Activated T-cell treated with anti-CD3 and anti-CD28 coated beads, Interleukin-2, amount 50 U/mL, for 24 hours (primary cell): ENCODE measurements at regions not wholly inside any gene's neighbourhood (a gene's known extent, or its start where the extent isn't known, plus 50 kb on each side); places are given as distances from the start of the nearest gene placed in this dataset.
A peak's percentile ranks its signal among the peaks of the same experiment; 100 is the strongest.
"Not testable (repeated sequence)": the region's sequence is repeated elsewhere in the genome, so short reads cannot be mapped to it uniquely, and the experiment has no call there.

Source experiments
- DNase-seq: peaks from one replicate; pipeline ENCODE4 v3.0.0-alpha.2; 2020
- H3K27ac Mint-ChIP-seq: 2 replicates; pipeline ENCODE4 v1.8.0; 2020; ENCODE audit warnings: mild to moderate bottlenecking, mixed read lengths
- H3K27me3 Mint-ChIP-seq: 2 replicates; pipeline ENCODE4 v1.8.0; 2020; ENCODE audit warnings: mixed read lengths
- H3K36me3 Mint-ChIP-seq: 2 replicates; pipeline ENCODE4 v1.8.0; 2020; ENCODE audit warnings: low read depth, mixed read lengths
- H3K4me1 Mint-ChIP-seq: 2 replicates; pipeline ENCODE4 v1.8.0; 2020; ENCODE audit warnings: low read depth, mixed read lengths
- H3K4me3 Mint-ChIP-seq: 2 replicates; pipeline ENCODE4 v1.8.0; 2020; ENCODE audit warnings: mild to moderate bottlenecking, moderate library complexity, mixed read lengths
- H3K9me3 Mint-ChIP-seq: 2 replicates; pipeline ENCODE4 v1.8.0; 2020; ENCODE audit warnings: mixed read lengths

DNA sequence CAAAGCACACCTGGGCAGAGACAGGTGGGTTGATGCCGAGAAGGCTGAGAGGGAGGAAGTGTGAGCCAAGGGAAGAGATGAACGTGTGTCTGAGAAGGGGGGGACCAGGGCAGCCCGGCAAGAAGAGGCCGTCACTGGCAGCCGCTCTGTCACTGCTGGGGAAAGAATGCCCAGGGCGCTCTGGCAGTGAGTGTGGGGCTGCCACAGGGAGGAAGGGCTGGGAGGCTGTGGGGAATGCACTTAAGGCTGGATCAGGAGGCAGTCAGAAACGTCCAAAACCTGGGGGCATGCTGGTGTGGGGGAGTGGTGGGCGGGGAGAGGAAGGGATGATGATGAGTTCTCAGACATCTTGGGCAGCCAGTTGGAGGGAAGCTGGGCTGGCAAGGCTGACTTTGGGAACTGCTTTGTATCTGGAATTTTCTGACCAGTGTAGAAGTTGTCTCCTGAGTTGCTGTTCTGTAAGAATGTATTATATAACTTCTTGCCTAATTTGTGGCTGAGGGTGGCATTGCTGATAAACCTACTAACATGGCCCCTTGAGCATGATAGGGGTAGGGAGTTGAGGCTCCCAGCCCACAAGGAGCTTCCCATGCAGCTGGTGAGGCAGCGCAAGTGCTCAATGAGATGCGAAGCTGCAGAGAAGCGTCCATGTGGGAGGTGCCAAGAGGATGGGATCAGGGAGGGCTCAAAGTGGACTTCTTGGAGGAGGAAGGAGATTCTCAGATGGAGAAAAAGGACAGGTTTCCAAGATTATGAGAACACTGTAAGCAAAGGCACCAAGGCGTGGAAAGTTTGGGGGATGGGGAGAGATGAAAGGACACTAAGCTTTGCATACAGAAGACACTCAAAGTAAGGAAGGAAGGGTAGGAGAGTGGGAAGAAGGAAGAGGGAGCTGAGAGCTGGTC lies 185.1 kb upstream of the HAAO start:
- H3K4me3 Mint-ChIP-seq = no peak overlapping the region
- H3K36me3 Mint-ChIP-seq = no peaks in the 10 kb centered on the region
- H3K27ac Mint-ChIP-seq = no peak overlapping the region
- no peaks in the 10 kb centered on the region for H3K27me3 Mint-ChIP-seq
- H3K4me1 Mint-ChIP-seq = peaks cover 13% of the 10 kb centered on the region
- H3K9me3 Mint-ChIP-seq = no peaks in the 10 kb centered on the region
- DNase-seq = no peak

DNA sequence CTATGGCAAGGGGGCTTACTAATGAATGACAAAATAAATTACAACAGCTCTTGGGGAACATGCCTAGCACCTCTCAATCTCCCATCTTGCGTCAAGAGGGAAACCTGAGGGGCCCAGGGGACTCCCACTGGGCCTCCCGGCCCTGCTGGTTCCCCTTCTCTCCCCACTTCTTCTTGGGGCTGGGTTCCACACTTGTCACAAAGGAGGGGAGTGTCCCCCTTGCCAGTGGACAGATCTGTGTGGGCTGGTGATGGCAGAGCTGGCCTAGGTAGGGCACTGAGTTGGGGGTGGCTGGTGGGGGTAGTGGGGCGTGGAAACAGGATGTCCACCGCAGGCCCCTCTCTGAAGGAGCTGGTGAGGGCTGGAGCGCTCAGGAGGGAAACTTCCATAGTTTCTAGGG lies 184.0 kb upstream of the HAAO start:
- peaks cover 17% of the 10 kb centered on the region for H3K4me1 Mint-ChIP-seq
- no peak overlapping the region for H3K27ac Mint-ChIP-seq

DNA sequence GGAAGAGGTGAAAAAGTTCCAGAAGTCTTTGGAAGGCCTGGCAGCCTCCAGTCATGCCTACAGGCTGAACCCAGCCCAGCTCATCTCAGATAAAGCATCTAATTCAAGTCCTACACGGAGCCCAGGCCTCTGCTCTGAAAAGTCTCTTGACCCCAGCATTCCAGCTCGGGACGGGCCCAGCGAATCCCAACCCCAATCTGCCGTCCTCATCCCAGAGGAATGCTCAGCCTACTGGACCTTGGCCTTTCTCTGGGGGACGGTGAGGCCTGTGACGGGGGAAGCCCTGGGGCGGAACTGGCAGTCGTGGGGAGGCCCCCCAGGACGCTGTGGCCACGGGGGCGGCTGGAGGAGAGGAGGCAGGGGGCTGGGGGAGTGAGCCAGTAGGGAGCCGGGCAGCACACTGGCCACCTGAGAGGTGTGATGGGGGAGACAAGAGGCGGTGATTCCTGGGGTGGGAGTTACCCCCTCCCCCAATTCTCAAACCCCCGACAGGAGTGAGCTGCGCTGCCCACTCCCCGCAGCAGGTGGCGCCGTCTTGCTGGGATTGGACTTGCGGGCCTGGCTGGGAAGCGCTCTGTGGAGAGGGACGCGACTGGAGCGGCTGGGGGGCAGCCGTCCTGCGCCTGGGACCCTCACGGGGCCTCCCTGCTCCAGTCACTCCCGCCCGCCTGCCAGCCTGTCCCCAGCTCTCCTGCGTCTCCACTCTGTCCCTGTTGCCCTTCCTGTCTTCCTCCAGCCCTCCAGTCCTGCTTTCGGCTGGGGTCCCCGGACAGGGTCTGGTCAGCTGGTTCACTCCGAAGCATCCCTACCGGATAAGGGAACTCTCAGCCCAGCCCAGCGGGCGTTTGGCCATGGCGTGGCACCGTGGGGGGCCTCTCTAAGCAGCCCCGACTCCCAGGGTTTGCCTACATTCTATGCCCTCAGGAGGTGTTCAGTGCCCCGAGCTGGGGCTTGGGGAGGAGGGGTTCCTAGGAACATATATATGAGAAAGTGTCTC lies 182.6 kb upstream of the HAAO start:
- H3K9me3 Mint-ChIP-seq = no peaks in the 10 kb centered on the region
- no peak overlapping the region for H3K27ac Mint-ChIP-seq
- H3K27me3 Mint-ChIP-seq = no peaks in the 10 kb centered on the region
- H3K4me1 Mint-ChIP-seq = peaks cover 17% of the 10 kb centered on the region
- no peak overlapping the region for H3K4me3 Mint-ChIP-seq
- peak; percentile 77 for DNase-seq
- H3K36me3 Mint-ChIP-seq = no peaks in the 10 kb centered on the region

More for the DNA sequence above, 184.0 kb upstream of the HAAO start:
- H3K9me3 Mint-ChIP-seq = no peaks in the 10 kb centered on the region
- H3K27me3 Mint-ChIP-seq = no peaks in the 10 kb centered on the region
- H3K36me3 Mint-ChIP-seq = no peaks in the 10 kb centered on the region
- H3K4me3 Mint-ChIP-seq = no peak overlapping the region
- DNase-seq = no peak

DNA sequence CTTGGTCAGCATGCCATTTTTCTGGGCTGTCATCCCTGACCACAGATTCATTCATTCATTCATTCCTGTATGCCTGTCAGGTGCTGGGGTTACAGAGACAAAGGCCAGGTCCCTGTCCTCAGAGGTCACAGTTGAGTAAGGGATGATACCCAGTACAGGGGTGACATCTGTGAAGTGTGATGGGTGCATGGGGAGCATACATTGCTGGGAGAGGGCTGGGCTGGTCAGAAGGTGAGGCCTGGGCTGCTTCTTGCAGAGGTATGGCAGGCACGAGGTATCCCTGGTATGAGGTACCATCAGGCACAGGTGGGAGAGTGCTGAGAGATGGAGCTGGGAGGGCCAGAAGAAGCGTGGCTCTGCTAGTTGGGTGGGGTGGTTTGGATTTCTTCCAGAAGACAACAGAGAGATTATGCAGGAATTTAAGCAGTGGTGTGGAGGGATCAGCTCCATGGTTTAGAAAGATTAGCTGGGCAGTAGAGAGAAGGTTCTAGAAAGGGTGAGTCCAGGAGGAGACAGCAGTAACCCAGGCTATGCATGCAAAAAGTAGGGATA lies 181.9 kb upstream of the HAAO start:
- Mint-ChIP-seq H3K9me3 (no peaks in the 10 kb centered on the region), H3K4me3 (no peak overlapping the region), H3K36me3 (no peaks in the 10 kb centered on the region), H3K27ac (no peak overlapping the region), H3K27me3 (no peaks in the 10 kb centered on the region), H3K4me1 (peaks cover 17% of the 10 kb centered on the region)
- DNase-seq = no peak

DNA sequence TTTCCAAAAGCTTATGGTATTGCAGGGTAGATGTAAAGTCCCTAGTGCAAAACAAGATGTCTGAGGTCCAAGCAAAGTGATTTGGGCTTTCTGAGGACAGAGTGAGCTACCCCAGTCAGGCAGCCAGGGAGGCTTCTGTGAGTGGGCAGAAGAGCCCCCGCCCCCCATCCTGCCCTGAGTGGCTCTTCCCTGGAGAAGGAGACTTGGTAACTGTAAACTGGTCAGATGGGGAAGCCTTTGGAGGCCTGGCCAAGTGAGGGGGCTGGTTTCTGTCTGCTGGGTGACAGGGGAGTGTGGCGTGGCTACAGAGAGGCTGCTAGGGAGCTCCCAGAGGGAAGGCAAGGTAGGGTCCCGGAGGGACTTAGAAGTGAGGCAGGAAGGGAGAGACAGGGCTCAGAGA lies 181.3 kb upstream of the HAAO start:
- DNase-seq = no peak
- Mint-ChIP-seq H3K9me3 (no peaks in the 10 kb centered on the region), H3K27ac (no peak overlapping the region), H3K4me1 (peaks cover 17% of the 10 kb centered on the region), H3K27me3 (no peaks in the 10 kb centered on the region), H3K36me3 (no peaks in the 10 kb centered on the region), H3K4me3 (no peak overlapping the region)

DNA sequence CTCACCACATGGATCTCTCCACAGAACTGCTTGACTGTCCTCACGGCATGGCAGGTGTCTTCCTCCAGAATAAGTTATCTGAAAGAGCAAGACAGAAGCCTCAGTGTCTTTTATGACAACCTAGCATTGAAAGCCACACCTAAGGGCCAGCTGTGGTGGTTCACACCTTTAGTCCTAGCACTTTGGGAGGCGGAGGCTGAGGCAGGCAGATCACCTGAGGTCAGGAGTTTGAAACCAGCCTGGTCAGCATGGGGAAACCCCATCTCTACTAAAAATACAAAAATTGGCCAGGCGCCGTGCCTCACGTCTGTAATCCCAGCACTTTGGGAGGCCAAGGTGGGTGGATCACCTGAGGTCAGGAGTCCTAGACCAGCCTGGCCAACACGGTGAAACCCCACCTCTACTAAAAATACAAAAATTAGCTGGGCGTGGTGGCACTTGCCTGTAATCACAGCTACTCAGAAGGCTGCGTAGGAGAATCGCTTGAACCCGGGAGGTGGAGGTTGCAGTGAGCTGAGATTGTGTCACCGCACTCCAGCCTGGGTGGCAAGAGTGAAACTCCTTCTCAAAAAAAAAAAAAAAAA lies 180.6 kb upstream of the HAAO start:
- not testable (repeated sequence) for DNase-seq, H3K9me3 Mint-ChIP-seq, H3K4me3 Mint-ChIP-seq, H3K27me3 Mint-ChIP-seq, H3K27ac Mint-ChIP-seq, H3K36me3 Mint-ChIP-seq
- peaks cover 17% of the 10 kb centered on the region for H3K4me1 Mint-ChIP-seq

DNA sequence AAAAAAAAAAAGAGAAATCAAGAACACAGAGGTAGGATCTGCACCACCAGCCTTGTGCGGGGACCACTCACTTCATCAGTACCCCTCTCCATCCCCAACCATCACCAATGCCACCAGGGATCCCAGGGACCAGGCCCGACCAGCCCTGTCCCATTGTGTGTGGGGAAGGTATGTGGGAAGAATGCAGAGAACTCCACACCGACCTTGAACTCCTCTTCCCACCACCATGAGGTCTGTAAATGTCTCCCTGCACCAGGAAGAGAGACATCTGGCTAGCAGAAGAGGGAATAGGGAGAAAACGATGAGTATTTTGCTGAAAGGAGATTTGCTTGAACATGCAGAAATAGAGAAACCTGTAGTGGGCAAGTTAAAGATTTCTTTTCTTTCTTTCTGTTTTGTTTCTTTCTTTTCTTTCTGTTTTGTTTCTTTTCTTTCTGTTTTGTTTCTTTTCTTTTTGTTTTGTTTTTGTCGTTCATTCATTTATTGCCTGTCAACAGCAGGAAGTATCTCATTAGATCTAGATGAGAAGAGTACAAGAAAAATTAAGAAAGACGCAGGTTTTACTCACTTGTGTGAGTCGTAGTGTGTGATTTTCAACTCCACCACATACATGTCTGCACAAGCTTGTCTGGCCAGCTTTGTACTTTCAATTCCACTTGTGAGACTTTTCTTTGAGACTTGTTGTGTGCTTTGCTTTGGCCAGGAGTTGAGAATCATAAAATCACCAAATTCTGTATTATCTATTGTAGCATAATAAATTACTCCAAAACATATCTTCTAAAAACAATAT lies 179.8 kb upstream of the HAAO start:
- Mint-ChIP-seq H3K36me3 (no peaks in the 10 kb centered on the region), H3K27me3 (no peaks in the 10 kb centered on the region), H3K9me3 (no peaks in the 10 kb centered on the region), H3K4me1 (peaks cover 15% of the 10 kb centered on the region), H3K27ac (no peak overlapping the region), H3K4me3 (no peak overlapping the region)
- no peak for DNase-seq

DNA sequence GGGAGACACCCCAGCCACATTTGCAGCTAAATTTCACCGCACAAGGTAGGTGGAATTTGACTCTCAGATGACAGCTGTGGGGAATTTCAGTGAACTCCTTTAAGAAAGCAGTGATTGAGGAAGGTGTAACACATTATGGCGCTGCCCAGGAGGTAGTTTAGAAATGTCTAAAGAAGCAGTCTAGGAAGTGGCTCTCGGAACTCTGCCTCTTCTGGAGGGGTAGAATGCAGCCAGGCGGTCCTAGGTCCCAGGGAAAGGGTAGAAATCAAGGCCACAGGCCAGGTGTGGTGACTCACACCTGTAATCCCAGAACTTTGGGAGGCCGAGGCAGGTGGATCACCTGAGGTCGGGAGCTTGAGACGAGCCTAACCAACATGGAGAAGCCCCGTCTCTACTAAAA lies 179.0 kb upstream of the HAAO start:
- H3K9me3 Mint-ChIP-seq = no peaks in the 10 kb centered on the region
- H3K36me3 Mint-ChIP-seq = no peaks in the 10 kb centered on the region
- H3K4me1 Mint-ChIP-seq = peaks cover 10% of the 10 kb centered on the region
- no peak overlapping the region for H3K4me3 Mint-ChIP-seq
- no peak overlapping the region for H3K27ac Mint-ChIP-seq
- DNase-seq = no peak
- H3K27me3 Mint-ChIP-seq = no peaks in the 10 kb centered on the region

DNA sequence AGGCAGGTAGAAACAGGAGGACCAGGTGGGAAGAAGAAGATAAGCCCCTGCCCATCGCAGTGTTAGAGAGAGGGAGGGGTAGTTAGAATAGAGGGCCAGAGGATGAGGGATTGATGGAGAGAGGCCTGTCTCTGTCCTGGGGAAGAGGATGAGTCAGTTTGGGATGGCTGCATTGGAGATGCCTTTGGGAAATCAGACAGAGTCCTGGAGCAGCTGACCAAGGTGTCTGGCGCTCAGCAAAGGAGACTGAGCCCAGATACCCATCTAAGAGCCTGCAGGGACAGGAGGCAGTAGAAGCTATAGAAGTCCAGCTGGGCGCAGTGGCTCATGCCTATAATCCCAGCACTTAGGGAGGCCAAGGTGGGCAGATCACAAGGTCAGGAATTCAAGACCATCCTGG lies 177.8 kb upstream of the HAAO start:
- H3K9me3 Mint-ChIP-seq = no peaks in the 10 kb centered on the region
- H3K36me3 Mint-ChIP-seq = no peaks in the 10 kb centered on the region
- no peak overlapping the region for H3K27ac Mint-ChIP-seq
- DNase-seq = no peak
- no peak overlapping the region for H3K4me3 Mint-ChIP-seq
- H3K27me3 Mint-ChIP-seq = no peaks in the 10 kb centered on the region
- H3K4me1 Mint-ChIP-seq = peaks cover 10% of the 10 kb centered on the region

DNA sequence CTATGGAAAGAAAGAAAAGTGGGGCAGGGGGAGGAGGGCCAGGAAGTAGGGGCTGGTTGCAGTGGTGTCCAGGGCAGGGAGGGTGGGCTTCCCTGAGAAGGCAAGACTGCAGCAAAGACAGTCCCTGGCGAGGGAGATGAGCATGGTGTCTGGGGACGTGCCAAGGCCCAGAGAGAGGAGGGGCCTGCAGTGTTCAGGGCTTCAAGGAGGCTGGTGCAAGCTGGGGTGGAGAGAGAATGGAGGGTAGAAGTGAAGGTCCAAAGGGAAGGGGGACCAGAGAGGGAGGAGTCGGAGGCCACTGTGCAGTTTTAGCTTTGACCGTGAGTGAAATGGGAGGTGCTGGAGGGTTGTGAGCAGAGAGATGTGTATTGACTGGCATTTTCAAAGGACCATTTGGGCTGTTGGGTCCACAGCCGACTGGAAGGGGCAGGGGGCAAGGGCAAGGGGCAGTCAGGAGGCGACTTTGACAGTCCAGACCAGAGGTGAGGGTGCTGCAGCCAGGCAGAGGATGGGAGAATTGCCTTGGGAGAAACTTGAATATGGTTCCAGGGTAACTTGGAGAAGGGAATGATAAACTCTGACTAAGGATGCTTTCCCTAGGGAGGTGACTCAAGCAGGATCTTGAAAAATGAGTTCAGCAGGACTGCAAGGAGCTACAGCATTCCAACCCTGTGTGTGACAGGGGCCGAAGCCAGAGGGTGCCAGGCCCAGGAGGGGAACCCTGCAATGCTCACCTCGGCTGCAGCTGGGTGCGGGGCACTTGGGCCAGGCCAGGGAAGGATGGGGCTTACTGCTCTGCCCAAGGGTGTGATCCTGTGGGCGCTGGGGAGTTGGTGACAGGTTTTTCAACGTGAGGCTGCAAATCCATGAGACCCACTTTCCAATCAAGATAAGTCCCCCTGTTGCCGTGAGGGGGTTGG lies 177.1 kb upstream of the HAAO start:
- no peak for DNase-seq
- Mint-ChIP-seq H3K27me3 (no peaks in the 10 kb centered on the region), H3K4me3 (no peak overlapping the region), H3K36me3 (no peaks in the 10 kb centered on the region), H3K27ac (no peak overlapping the region), H3K9me3 (no peaks in the 10 kb centered on the region), H3K4me1 (peaks cover 10% of the 10 kb centered on the region)

DNA sequence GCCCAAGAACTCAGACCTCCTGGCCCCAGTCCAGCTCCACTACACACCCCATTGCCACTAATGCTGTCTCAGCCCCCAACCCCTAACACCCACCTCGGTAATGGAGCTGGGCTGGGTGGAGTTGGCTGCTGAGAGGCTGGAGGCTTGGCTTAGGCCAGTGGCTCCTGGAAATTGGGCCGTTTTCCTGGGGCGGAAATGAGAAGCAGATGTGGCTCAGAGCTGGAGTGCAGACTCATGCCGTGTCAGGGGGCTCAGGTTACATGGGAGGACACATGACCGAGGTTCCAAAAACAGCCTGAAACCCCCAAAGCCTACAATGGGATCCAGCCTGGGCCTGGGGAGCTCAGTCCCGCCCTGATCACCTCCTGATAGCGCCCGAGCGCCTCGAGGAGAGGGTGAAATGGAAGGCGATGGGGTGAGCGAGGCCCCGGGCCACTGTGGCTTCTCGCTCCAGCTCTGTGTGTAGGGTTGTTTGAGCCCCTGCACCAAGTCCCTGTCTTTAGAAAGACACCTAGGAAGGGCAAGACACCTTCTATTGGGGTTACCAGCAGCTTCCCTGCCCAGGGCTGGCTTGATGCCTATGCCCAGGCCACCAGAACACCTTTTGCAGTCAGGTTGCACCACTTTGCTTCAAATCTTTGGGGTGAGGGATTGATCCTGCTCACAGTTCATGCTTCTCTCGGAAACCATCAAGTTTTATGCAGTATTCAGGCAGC lies 175.7 kb upstream of the HAAO start:
- Mint-ChIP-seq H3K36me3 (no peaks in the 10 kb centered on the region), H3K27ac (no peak overlapping the region), H3K4me1 (peaks cover 8% of the 10 kb centered on the region), H3K27me3 (peaks cover 4% of the 10 kb centered on the region), H3K4me3 (no peak overlapping the region), H3K9me3 (no peaks in the 10 kb centered on the region)
- DNase-seq = no peak

DNA sequence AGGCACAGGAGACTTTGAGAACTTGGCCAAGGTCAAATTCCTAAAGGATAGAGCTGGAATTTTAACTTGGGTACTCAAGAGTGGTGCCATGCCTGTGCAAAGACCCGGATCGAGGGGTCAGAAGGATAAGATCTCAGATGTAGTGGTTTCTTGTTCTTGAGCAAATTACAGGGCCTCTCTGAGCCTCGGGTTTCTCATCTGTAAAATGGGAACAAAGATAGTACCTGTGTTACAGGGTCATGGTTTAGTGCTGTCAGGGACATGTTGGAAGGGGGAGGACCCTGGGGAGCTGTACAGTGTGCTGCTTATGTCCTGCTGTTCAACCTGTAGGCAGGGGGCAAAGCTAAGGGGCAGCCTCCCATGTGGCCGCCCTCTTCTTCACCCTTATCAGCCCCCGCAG lies 173.5 kb upstream of the HAAO start:
- no peak overlapping the region for H3K27ac Mint-ChIP-seq
- no peak for DNase-seq
- peaks cover 21% of the 10 kb centered on the region for H3K27me3 Mint-ChIP-seq
- no peaks in the 10 kb centered on the region for H3K36me3 Mint-ChIP-seq
- no peaks in the 10 kb centered on the region for H3K9me3 Mint-ChIP-seq
- no peak overlapping the region for H3K4me3 Mint-ChIP-seq
- H3K4me1 Mint-ChIP-seq = peaks cover 12% of the 10 kb centered on the region
